Prostate gland (tissue), 2 donors: ENCODE measurements at regions not wholly inside any gene's neighbourhood (a gene's known extent, or its start where the extent isn't known, plus 50 kb on each side); places are given as distances from the start of the nearest gene placed in this dataset.

ENCODE experiments used
- DNase-seq: peaks from one replicate; pipeline ENCODE4 v3.0.0-alpha.2; 2019; ENCODE audit warnings: low spot score
- H3K27ac ChIP-seq, 2 donors: fragments of 200-600 bp; sonication (generic); 2 replicates each; pipeline ENCODE4 v1.5.1; 2017 to 2019
- H3K27me3 ChIP-seq: fragments of 200-600 bp; sonication (generic); replicated peaks from 2 replicates; pipeline ENCODE4 v1.5.1; 2019; ENCODE audit not compliant: insufficient read depth
- H3K36me3 ChIP-seq, 2 donors: fragments of 200-600 bp; sonication (generic); 1 replicate in 1 of 2; 2 replicates in 1 of 2; pipeline versions ENCODE4 v1.5.1 to v1.8.1; 2017 to 2019
- H3K4me1 ChIP-seq: fragments of 200-600 bp; sonication (generic); replicated peaks from 2 replicates; pipeline ENCODE4 v1.5.1; 2019
- H3K4me3 ChIP-seq, 2 donors: fragments of 200-600 bp; sonication (generic); 2 replicates each; pipeline ENCODE4 v1.5.1; 2017 to 2019
- H3K9me3 ChIP-seq: fragments of 200-600 bp; sonication (generic); 2 replicates; pipeline ENCODE4 v1.5.1; 2017
- CTCF ChIP-seq, 4 experiments: fragments of 200-600 bp in 2 of 4; fragments of 450-650 bp in 2 of 4; sonication (generic) in 2 of 4; IDR thresholded peaks; 1 replicate in 3 of 4; 2 replicates in 1 of 4; pipeline ENCODE4 v1.5.1; 2016 to 2019; ENCODE audit warnings: antibody characterized with exemption in 4 of 4, mild to moderate bottlenecking in 2 of 4, moderate library complexity in 2 of 4
- POLR2A ChIP-seq: fragments of 450-650 bp; IDR thresholded peaks from one replicate; pipeline ENCODE4 v1.6.1; 2016; ENCODE audit warnings: antibody characterized with exemption, mild to moderate bottlenecking
- POLR2AphosphoS5 ChIP-seq: sonication (generic); formaldehyde crosslinking; IDR thresholded peaks from one replicate; pipeline ENCODE4 v1.6.1; 2017; ENCODE audit warnings: antibody characterized with exemption
- WGBS: methylation state at CpG from one replicate; pipeline ENCODE4 v1.1.5; 2018; 5-methylcytosine and 5-hydroxymethylcytosine counted together
- intact Hi-C: fragments of 100-400 bp; cut with DNase I; formaldehyde crosslinking; loops from one replicate; pipeline ENCODE4 v1.14.2; 2022

GRCh38 chr9:1938135-1938534, 77.0 kb upstream of the SMARCA2 start:
- Histone ChIP-seq H3K9me3 (no peaks in the 10 kb centered on the region), H3K4me3 (no peak overlapping the region), H3K4me1 (no peaks in the 10 kb centered on the region), H3K27ac (no peak overlapping the region), H3K27me3 (no peaks in the 10 kb centered on the region), H3K36me3 (no peaks in the 10 kb centered on the region)
- 85% methylated on average over 1 of the region's 1 CpG for WGBS
- TF ChIP-seq POLR2A (no peak), POLR2AphosphoS5 (no peak), CTCF (IDR thresholded peaks at IDR 0.05) (no peak)
- DNase-seq: no peak
- intact Hi-C loops: no loop called here

GRCh38 chr9:1938675-1939170, 76.4 kb upstream of the SMARCA2 start:
- Histone ChIP-seq H3K27ac (no peak overlapping the region), H3K27me3 (no peaks in the 10 kb centered on the region), H3K9me3 (no peaks in the 10 kb centered on the region), H3K4me3 (no peak overlapping the region), H3K36me3 (no peaks in the 10 kb centered on the region), H3K4me1 (no peaks in the 10 kb centered on the region)
- intact Hi-C loops: no loop called here
- DNase-seq: no peak
- WGBS: 74% methylated on average over 2 of the region's 2 CpGs
- TF ChIP-seq CTCF (IDR thresholded peaks at IDR 0.05) (no peak), POLR2A (no peak), POLR2AphosphoS5 (no peak)

- TF ChIP-seq POLR2AphosphoS5: no peak
- TF ChIP-seq CTCF (IDR thresholded peaks at IDR 0.05): no peak
- TF ChIP-seq POLR2A: no peak
- no peaks in the 10 kb centered on the region for H3K4me1 ChIP-seq
- H3K9me3 ChIP-seq: no peaks in the 10 kb centered on the region
- 92% methylated on average over 1 of the region's 1 CpG for WGBS
- no peaks in the 10 kb centered on the region for H3K36me3 ChIP-seq
- no peak overlapping the region for H3K27ac ChIP-seq
- H3K27me3 ChIP-seq: no peaks in the 10 kb centered on the region
- H3K4me3 ChIP-seq: no peak overlapping the region
- no peak for DNase-seq
- intact Hi-C loops: no loop called here
Observed at GRCh38 chr9:1939466-1939865, 75.7 kb upstream of the SMARCA2 start.

- Histone ChIP-seq H3K9me3 (no peaks in the 10 kb centered on the region), H3K4me1 (no peaks in the 10 kb centered on the region), H3K27me3 (no peaks in the 10 kb centered on the region), H3K4me3 (no peak overlapping the region), H3K27ac (no peak overlapping the region), H3K36me3 (no peaks in the 10 kb centered on the region)
- intact Hi-C loops: no loop called here
- TF ChIP-seq POLR2A (no peak), CTCF (IDR thresholded peaks at IDR 0.05) (peak in 2 of 4 experiments; percentile 14 to 30), POLR2AphosphoS5 (peak; percentile 4)
- 46% methylated on average over 7 of the region's 7 CpGs for WGBS
- DNase-seq: no peak
Observed at GRCh38 chr9:1939926-1940368, 75.2 kb upstream of the SMARCA2 start.

GRCh38 chr9:1941989-1942388, 73.2 kb upstream of the SMARCA2 start:
- WGBS: 82% methylated on average over 3 of the region's 3 CpGs
- TF ChIP-seq POLR2AphosphoS5 (no peak), CTCF (IDR thresholded peaks at IDR 0.05) (peak in 1 of 4 experiments; percentile 7)
- no peaks in the 10 kb centered on the region for H3K9me3 ChIP-seq
- no peak overlapping the region for H3K27ac ChIP-seq
- DNase-seq: no peak
- H3K4me1 ChIP-seq: no peaks in the 10 kb centered on the region
- H3K4me3 ChIP-seq: no peak overlapping the region
- no peaks in the 10 kb centered on the region for H3K36me3 ChIP-seq
- intact Hi-C loops: no loop called here
- H3K27me3 ChIP-seq: no peaks in the 10 kb centered on the region
